Stomach (tissue), 4 donors: ENCODE measurements at regions not wholly inside any gene's neighbourhood (a gene's known extent, or its start where the extent isn't known, plus 50 kb on each side); places are given as distances from the start of the nearest gene placed in this dataset.

ENCODE experiments used
- CTCF ChIP-seq, 7 experiments: fragments of 450-650 bp in 4 of 7; fragments of 200-600 bp in 3 of 7; sonication (generic) in 3 of 7; IDR thresholded peaks; one replicate each; pipeline ENCODE4 v1.5.1; 2016 to 2019; ENCODE audit warnings: antibody characterized with exemption in 7 of 7, control low read depth in 2 of 7, mild to moderate bottlenecking in 1 of 7
- POLR2AphosphoS5 ChIP-seq, 3 donors: sonication (generic); formaldehyde crosslinking; IDR thresholded peaks; one replicate each; pipeline ENCODE4 v1.6.1; 2016; ENCODE audit warnings: antibody characterized with exemption in 3 of 3

GRCh38 chr4:182140547-182140946 lies 102.7 kb upstream of the TENM3 start:
- no peak for TF ChIP-seq CTCF (IDR thresholded peaks at IDR 0.05)
- TF ChIP-seq POLR2AphosphoS5 (IDR thresholded peaks at IDR 0.05): no peak
